ENCODE measurements at regions not wholly inside any gene's neighbourhood (a gene's known extent, or its start where the extent isn't known, plus 50 kb on each side); places are given as distances from the start of the nearest gene placed in this dataset.

DNA sequence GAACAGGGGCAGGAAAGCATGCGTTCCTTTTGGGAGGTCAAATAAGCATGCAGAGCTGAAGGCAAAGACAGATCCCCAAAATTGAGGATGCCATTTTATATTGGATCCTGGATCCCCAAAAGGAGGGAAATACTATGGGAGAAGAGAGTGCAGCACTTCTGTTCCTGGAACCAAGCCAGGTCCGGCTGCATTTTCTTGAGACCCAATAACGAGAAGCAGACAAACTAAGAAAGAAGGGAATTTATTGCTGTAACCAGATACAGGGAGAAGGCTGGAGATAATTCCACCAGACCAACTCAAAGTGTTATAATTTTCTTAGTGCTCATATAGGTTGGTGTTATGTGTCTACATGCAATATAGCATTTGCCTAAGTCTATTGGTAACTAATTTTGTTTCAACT, 60.8 kb downstream of the PDE6H start:
- POLR2A ChIA-PET, result no interaction called here
- SMC1A ChIA-PET (ENCODE audit: uncharacterized antibody, unreplicated experiment), result no interaction called here

More for the DNA sequence above, 60.8 kb downstream of the PDE6H start:
- no peak for TF ChIP-seq MTA3 (IDR thresholded peaks at IDR 0.05; ENCODE audit: borderline replicate concordance, low read length)
- TF ChIP-seq BRCA1 (IDR thresholded peaks at IDR 0.05; ENCODE audit: low read depth, low read length), result no peak
- TF ChIP-seq NR2C1 (IDR thresholded peaks at IDR 0.05), result no peak
- TF ChIP-seq, protein P1, sequence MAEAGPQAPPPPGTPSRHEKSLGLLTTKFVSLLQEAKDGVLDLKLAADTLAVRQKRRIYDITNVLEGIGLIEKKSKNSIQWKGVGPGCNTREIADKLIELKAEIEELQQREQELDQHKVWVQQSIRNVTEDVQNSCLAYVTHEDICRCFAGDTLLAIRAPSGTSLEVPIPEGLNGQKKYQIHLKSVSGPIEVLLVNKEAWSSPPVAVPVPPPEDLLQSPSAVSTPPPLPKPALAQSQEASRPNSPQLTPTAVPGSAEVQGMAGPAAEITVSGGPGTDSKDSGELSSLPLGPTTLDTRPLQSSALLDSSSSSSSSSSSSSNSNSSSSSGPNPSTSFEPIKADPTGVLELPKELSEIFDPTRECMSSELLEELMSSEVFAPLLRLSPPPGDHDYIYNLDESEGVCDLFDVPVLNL (IDR thresholded peaks at IDR 0.05; ENCODE audit: low read depth, low read length), result no peak
- TF ChIP-seq CREM (IDR thresholded peaks at IDR 0.05; ENCODE audit: low read depth), result no peak
- TF ChIP-seq CHD2 (IDR thresholded peaks at IDR 0.05; ENCODE audit: borderline replicate concordance, low read depth, low read length), result no peak
- no peak for TF ChIP-seq HDAC2 (IDR thresholded peaks at IDR 0.05)
- no peak for TF ChIP-seq PBX3 (IDR thresholded peaks at IDR 0.05; ENCODE audit: insufficient replicate concordance, low read depth, low read length)
- TF ChIP-seq MTA2 (IDR thresholded peaks at IDR 0.05; ENCODE audit: low read depth), result no peak
- TF ChIP-seq ASH2L (IDR thresholded peaks at IDR 0.05; ENCODE audit: borderline replicate concordance, low read depth), result no peak
- TF ChIP-seq PKNOX1 (IDR thresholded peaks at IDR 0.05), result no peak
- no peak for TF ChIP-seq TAF1 (IDR thresholded peaks at IDR 0.05; ENCODE audit: borderline replicate concordance, low read depth, low read length)
- TF ChIP-seq NBN (IDR thresholded peaks at IDR 0.05), result no peak
- TF ChIP-seq USF1 (IDR thresholded peaks at IDR 0.05; ENCODE audit: borderline replicate concordance, extremely low read length, insufficient read depth, low read depth, low read length), result no peak
- TF ChIP-seq IKZF1 (conservative IDR thresholded peaks at IDR 0.05), result no peak
- no peak for TF ChIP-seq MEF2A (IDR thresholded peaks at IDR 0.05; ENCODE audit: insufficient read depth, low read depth, low read length)
- no peak for TF ChIP-seq ZNF274 (IDR thresholded peaks at IDR 0.05; ENCODE audit: insufficient read depth, insufficient read length)
- Histone ChIP-seq H2AFZ (ENCODE audit: control insufficient read depth, low read depth, low read length) (no peak overlapping the region), H4K20me1 (ENCODE audit: control insufficient read depth, insufficient read depth) (no peaks in the 10 kb centered on the region), H3K4me1 (ENCODE audit: control insufficient read depth, insufficient read depth, low read length) (no peaks in the 10 kb centered on the region), H3K4me2 (ENCODE audit: control insufficient read depth, insufficient read depth) (no peak overlapping the region), H3K27me3 (replicated peaks in 1 of 2; ENCODE audit: control insufficient read depth in 2 of 2, insufficient read depth in 2 of 2, low read length in 1 of 2) (no peaks in the 10 kb centered on the region), H3K9me3 (replicated peaks; ENCODE audit: control insufficient read depth, insufficient read depth, low read length) (no peaks in the 10 kb centered on the region), H3K9ac (ENCODE audit: control insufficient read depth, insufficient read depth, low read length) (no peak overlapping the region), H3K4me3 (no peak overlapping the region), H3K27ac (ENCODE audit: control insufficient read depth, insufficient read depth) (no peak overlapping the region), H3K36me3 (ENCODE audit: control insufficient read depth in 2 of 2, insufficient read depth in 2 of 2, low read length in 1 of 2) (no peaks in the 10 kb centered on the region), H3K79me2 (ENCODE audit: control insufficient read depth, insufficient read depth, low read length) (no peaks in the 10 kb centered on the region)
- ATAC-seq, result no peak
- ChIA-PET RAD21 (ENCODE audit: unreplicated experiment) (no interaction called here), CTCF (no interaction called here)
- intact Hi-C loops (cut with micrococcal nuclease; ENCODE audit: unreplicated experiment) (no loop called here), in situ Hi-C loops (cut with MboI) (no loop called here)
- 51% methylated on average over 3 of the region's 3 CpGs for WGBS (ENCODE audit: insufficient coverage, insufficient replicate concordance, low lambda C conversion rate, missing lambda C conversion rate)
- no peak for FAIRE-seq
- no TSS peak for BruUV-seq (replicated peaks)
- DNase-seq (ENCODE audit: low read depth, low spot score), result no peak
